Eye (tissue), 1 donor: ENCODE measurements at regions not wholly inside any gene's neighbourhood (a gene's known extent, or its start where the extent isn't known, plus 50 kb on each side); places are given as distances from the start of the nearest gene placed in this dataset.

ENCODE experiments used
- DNase-seq: peaks from one replicate; pipeline ENCODE4 v3.0.0-alpha.2; 2015

DNA sequence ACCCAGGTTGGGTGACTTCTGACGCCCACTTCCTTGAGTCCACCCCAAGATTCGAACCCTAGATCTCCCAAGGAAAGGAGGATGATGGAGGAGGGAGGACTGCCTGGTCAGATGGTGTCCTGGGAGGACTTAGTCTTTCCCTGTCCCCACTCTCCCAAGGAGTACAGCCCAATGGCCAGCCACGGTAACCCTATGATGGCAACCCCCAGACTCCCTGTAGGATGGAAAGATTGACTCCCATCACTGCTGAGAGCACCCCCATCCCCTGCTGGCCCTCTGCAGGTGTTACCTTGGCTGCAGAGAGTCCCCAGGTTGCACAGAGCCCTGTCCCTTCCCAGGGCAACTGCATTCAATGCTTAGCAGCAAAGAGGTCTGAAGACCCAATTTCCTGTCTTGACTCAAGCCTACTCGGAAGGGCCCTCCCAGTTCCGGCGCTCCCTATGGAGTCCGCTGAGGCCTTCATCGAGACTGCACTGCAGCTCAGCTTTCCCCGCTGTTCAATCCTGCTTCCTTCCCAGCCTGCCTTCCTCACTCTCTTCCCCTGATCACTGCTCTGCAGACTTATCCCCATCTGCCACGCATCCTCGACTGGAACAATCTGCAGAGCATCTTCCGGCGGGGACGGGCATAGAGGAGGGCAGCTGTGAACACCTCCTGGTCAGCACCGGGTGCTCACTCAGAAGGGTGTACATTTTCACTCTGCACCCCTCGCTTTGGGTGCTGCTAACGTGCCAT, 50.8 kb upstream of the OCM2 start:
- DNase-seq: no peak

DNA sequence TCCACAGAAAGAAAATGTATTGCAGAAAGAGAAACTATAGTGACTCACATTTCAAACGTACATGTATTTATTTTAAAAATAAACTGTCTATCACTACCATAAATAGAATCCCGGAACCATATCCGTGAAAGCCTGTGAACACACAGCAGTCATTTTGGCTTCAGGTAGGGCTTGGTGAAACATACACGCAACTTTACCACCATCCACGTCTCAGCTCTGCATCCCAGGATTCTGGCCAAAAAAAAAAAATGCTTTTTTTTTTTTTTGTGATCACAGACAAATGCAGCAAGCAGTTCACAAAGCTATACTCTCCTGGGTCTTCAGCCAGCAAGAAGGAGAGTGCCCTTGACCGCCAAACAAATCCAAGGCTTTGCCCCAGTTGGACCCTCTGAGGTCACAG, 56.8 kb upstream of the OCM2 start:
- no peak for DNase-seq

DNA sequence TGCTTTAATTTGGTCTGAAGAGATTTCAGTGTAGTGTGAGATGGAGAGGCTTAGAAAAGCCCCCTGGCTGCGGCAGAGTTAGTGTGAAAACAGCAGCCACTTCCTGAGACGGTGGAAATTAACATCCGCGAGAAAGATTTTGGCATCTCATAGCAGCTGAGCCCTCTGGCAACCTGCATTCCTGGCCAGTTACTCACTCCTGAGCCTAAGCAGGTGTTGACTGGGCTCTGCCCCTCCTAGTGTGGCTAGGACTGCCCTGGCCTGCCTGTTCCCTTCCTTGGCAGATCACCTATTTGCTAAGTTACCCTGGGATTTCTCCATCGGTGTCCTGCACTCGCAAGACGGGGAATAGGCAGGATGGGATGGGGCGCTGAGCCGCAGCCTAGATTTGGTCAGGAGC, 57.6 kb upstream of the LMTK2 start:
- no peak for DNase-seq

DNA sequence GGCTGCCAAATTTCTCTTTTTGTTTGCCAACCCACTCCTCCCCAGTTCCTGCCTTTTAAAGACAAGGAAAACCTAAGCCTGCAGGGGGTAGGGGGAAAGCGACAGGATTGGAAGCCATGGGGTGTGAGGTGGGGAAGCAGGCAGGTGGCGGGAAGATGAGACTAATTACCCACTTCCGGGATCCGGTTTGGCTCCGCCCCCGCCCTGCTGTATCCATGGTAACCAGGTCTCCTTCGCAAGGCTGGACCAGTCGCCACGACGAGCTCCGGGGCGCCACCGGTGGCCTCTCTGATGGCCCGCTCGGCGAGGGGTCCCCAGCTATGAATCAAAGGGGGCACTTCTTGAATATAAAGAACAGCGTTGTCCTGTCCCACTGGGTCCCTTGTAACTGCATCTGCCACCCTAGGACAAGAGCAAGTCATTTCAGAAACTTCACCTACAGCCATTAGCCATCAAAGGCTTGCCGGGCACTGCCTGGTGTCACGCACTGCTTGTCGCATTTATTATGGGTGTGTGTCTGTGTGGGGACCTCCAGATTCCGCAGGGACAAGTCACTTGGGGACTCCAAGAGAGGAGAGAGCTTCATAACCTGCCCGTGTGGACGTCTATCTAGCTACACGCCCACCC, 55.4 kb upstream of the LMTK2 start:
- peak; percentile 44 for DNase-seq

DNA sequence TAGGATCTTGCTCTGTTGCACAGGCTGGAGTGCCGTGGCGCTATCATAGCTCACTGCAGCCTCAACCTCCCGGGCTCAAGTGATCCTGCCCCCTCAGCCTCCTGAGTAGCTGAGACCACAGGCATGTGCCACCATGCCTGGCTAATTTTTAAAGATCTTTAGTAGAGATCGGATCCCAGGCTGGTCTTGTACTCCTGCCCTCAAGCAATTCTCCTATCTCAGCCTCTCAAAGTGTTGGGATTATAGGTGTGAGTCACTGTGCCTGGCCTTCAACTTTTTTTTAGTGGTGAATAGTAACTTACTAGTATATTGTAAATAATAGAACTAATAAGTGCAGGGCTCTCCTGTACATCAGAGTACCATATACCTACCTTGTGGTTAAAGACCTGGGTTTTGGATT, 52.1 kb upstream of the LMTK2 start:
- no peak for DNase-seq

DNA sequence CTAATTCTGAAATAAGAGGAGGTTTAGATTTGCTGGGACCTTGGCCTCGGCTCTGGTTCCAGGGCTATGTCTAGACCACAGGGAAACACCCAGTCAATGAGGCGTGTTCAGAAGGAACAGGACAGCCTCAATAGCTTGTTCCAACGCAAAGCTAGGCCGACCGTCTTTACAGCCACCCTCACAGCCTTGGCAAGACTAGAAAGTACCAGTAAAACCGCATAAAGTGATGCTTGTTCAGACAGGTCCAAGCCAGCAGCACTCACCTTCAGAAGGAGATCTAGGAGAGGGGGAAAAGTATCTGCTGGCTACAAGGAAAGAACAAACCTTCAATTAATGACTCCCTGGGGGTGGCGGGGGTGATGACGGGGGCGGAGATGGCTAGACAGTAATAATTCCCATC, 50.1 kb upstream of the LMTK2 start:
- DNase-seq: no peak
